GM19395 (cell line): ENCODE measurements at regions not wholly inside any gene's neighbourhood (a gene's known extent, or its start where the extent isn't known, plus 50 kb on each side); places are given as distances from the start of the nearest gene placed in this dataset.
A peak's percentile ranks its signal among the peaks of the same experiment; 100 is the strongest.

Source experiments
- ATAC-seq: cut with Tn5 transposase; IDR thresholded peaks from one replicate; pipeline ENCODE4 v1.9.1; 2021; ENCODE audit warnings: mild to moderate bottlenecking, moderate library complexity; ENCODE audit not compliant: unreplicated experiment

- no peak for ATAC-seq
Observed at GRCh38 chr9:26191711-26192110, 513.5 kb upstream of the TUSC1 start.

- no peak for ATAC-seq
Observed at GRCh38 chr9:26181836-26182235, 503.6 kb upstream of the TUSC1 start.

- no peak for ATAC-seq
Observed at GRCh38 chr9:26176628-26177027, 498.4 kb upstream of the TUSC1 start.

DNA sequence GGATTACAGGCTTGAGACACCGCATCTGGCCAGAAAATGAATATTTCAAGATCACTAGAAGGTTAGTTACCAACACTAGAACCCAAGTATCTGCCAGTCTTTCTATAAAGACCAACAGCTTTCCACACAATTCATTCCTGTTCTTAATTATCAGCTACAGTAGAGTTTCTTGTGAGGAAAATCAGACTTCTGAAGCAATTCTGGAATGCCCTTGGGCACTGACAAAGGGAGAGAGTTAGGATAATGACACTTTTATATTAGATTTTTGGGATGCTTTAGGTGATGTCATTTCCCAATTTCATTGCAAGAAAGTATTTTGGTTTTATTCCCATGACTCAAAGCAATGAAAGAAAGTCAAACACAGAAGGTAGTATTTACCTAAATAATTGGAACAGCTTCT is 497.0 kb upstream of the TUSC1 start:
- no peak for ATAC-seq

DNA sequence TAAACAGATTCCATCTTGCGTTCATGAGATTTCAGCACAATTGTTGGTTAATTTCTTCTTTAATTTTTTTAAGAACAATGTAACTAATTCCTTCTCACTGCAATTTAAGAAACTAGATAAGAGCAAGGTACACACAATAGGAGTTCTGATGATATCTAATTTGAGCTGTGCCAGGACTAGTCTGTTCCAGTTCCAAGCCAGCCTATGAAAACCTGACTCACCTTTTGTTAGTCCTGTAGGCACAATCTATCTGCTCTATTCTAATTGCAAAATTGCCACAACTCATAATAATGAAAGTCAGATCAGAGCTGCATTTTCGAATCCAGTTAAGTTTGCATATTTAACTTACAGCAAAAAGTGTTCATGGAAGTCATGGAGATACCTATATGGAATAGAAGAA is 494.1 kb upstream of the TUSC1 start:
- no peak for ATAC-seq

DNA sequence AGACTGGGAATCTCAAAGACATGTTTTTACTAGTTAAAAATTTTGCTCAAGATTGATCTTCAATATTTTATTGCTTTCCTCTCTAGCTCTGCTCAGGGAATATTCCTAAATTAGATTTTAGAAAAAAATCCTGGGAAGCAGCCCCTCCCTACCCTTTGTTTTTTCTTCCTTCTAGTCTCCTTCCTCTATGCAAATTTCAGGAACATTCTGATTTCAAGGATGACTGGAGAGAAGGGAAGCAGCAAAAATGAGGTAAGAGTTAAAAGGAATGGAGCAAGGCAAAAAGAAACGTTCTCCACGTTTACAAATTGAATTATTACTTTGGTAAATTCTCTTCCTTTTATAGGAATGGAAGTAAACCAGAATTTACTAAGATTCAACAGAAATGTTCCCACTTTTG is 493.4 kb upstream of the TUSC1 start:
- no peak for ATAC-seq

DNA sequence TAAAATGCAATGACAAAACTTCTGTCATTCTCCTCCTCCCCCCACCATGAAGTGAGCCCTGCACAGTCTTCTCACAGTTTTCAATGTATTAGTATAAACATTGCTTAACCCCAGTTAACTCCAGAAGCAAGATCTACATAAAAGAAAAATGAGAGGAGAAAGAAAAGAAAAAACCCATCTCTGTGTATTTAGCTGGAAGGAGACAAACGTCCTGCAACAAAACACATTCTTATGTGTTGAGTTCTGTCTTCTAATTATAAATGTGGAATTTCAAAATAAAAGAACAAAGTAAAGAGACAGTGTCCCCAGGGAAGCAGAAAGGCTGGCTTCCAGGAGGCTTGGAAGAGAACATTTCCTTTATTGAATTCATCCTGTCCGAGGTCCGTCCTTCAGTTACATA is 491.9 kb upstream of the TUSC1 start:
- no peak for ATAC-seq

- ATAC-seq: no peak
Observed at GRCh38 chr9:26169708-26170107, 491.5 kb upstream of the TUSC1 start.

DNA sequence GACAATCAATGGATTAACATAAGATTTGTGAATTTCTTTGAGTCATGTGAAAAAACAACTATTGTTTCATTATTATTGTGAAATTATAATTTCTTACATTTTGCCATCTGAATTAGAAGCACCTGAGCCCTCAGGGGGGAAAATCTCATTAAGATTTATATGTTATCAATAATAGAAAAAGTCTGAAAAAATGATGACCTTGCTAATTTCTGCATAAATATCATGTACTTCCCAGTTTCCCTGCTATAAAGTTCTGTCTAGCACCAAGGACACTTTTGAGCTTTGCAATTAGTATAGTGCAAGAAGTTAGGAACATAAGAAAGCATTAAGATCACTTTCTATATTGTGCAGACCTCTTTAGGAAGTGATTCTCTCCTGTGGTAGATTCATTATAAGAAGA is 488.3 kb upstream of the TUSC1 start:
- no peak for ATAC-seq

- ATAC-seq: no peak
Observed at GRCh38 chr9:26165426-26165825, 487.2 kb upstream of the TUSC1 start.

DNA sequence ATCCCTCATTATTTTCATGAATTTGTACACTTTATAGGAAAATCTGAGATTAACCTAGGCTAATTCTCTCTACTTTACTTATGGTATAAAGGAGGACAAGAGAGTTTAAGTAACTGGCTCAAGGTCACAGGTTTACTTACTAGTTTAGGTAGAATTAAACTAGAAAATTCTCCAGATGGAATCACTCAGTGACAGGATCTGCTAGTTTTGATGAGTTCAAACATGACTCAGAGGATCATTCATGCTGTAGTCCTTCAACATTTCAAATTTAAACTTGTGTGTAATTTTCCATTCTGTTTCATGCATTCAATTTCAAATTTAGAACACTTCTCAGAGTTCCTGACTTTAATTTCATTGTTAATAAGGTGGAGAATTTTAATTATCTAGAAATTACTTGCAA is 485.7 kb upstream of the TUSC1 start:
- no peak for ATAC-seq

DNA sequence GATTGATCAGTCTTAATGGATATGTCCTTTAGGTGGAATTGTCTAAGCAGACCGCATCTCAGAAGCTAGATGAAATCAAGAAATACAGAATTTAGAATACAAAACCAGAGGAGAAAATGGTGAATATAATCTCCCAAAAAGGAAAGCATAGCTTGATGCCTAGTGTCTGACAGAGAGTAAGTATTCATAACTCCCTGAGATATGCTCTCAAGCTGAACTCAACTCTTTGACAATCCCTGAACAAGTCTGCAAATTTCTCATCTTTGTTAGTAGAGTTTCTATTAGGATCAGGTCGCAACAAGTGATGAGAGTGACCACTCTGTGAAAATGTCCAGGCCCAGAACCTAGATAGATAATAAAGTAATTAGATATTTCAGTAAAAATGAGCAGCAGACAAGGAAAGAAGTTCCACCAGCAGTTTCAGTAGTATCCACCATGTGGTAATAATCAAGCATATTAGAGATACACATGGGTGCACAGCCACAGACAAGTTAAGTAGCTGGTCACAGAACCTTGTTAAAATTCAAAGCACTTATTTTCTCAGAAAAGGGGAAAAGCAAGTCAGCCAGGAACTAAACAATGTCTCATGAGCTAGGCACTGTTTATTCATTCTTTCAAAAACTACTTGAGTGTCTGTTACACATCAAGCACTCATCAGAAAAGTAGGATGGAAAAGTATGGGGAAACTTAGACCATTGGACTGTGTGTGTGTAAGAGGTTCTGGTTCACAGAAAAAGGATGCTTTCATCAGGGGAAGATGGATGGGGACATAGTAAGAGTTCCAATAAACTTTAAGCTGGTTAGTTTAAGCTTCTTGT is 481.5 kb upstream of the TUSC1 start:
- ATAC-seq: no peak

DNA sequence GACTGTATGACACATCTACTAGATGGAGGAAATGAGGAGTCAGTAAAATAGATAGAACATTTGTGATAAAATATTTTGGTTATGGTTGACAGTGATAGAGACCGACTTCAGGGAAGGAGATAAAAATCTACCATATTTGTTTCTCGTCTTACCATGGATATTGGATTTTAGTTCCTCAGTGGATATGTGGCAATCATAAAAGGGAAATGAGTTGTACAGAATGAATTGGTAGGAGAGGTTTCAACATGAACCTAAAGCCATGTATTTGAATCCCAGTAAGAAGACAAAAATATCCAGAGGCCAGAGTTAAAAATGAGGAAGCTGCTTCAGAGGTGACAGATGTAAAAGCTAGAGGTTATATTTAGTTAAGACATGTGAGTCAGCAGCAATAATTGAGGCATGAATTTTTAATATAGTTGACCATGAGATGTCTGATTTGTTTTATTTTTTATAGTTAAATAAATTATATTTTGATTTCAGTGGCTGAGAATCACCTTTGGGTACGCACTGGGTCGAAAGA is 480.4 kb upstream of the TUSC1 start:
- ATAC-seq: no peak

GRCh38 chr9:26157411-26157810 is 479.2 kb upstream of the TUSC1 start:
- ATAC-seq: peak; percentile 63

DNA sequence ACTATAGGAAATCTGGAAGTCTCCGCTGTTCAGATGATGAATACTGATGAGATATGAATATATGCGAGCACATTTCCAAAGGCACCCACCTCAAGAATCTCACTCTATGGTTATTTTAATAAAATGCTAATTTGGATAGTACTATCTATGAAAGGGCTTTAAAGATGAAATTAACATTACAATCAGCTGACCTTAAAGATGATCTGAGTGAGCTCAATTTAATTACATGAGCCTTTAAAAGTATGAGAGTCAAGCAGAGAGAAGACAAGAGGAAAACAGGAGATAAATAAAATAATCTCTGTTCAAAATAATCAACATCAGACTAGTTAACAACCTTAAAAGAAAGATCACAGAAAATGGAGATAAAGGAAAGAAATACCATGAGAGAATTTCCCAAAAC is 474.1 kb upstream of the TUSC1 start:
- ATAC-seq: no peak

DNA sequence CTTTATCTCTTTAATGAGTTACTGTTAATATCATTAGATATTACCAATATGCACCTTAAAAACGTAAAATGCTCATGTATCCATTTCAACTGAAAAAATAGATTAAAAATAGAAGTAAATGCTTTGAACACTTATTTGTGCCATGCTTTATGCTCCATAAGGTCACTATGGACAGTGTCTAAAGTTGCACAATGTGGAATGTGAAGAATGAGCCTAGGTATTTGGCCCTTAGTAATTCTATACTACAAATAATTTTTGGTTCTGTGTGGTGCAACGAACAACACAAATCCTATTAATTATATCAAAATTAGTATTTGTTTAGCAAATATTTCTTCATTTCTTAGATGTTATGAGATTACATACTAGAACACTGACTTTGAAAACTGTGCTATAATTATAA is 469.9 kb upstream of the TUSC1 start:
- ATAC-seq: no peak

GRCh38 chr9:26145938-26146337 is 467.7 kb upstream of the TUSC1 start:
- no peak for ATAC-seq

DNA sequence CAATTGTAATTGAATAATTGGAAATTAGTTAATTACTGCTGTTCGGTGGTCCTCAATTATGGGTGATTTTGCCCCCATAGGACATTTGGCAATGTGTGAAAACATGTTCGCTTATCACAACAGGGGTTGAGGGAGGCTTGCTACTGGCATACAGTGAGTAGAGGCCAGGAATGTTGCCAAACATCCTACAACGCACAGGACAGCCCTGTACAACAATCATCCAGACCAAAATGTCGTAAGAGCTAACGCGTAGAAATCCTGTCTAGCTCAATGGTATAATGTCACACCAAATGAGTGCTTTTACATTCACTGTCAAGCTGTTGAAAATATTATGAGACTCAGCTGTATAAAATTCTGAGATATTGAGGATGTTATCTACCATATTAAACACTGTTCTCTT is 464.4 kb upstream of the TUSC1 start:
- no peak for ATAC-seq

DNA sequence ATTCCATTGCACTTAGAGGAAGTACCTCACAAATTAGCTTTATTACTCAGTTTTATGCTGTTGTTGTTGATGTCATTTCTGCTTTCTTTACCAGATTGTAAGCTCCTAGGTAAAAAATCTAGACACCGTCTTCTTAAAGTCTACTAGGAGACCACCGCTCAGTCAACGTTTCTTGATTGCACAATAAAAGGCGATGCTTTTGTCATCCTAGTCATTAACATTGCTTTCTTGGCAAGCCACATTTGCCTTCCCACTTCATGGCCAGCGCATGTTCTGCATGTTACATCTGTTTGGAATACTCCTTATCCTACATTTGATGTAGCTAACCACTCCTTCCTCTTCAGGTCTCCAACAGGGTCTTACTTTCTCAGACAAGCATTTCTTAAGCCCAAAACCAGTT is 464.0 kb upstream of the TUSC1 start:
- no peak for ATAC-seq

GRCh38 chr9:26133537-26133936 is 455.3 kb upstream of the TUSC1 start:
- ATAC-seq: no peak

DNA sequence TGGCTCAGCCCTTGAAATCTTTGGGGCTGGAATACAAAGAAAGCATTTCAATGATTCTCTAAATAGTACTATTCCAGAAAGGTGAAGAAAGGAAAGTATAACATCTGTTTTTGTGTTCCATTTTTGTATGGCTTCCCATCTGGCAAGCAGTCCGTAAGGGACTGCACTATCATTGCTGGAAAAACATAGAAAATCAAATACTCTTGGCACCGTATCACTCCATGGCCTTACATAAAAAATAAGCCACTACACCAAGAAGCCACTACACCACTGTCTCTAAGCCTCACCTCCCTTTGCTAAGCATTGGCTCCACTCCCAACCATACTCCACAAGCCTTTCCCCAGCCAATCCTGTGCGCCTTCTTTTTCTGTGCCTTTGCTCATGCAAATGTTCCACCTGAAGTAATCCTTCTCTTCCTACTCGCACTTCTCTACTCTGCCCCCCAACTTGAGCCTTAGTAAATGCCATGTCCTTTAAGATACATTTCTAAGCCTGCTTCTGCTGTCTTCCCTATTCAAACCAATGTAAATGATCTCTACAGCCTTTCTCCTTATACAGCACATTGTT is 454.6 kb upstream of the TUSC1 start:
- ATAC-seq: no peak

- no peak for ATAC-seq
Observed at GRCh38 chr9:26131886-26132285, 453.6 kb upstream of the TUSC1 start.

- ATAC-seq: no peak
Observed at GRCh38 chr9:26129217-26129616, 451.0 kb upstream of the TUSC1 start.
